A673 (cell line): ENCODE measurements at regions not wholly inside any gene's neighbourhood (a gene's known extent, or its start where the extent isn't known, plus 50 kb on each side); places are given as distances from the start of the nearest gene placed in this dataset.

ENCODE experiments used
- BruUV-seq: library from RNA; stranded (reverse); fragments of 400-500 nt; replicated peaks from 2 replicates; lab custom pipeline; 2021; lab: Mats Ljungman, UMichigan
- CTCF ChIA-PET: fragments of 300-600 bp; sonication (Branson Sonifier 250); formaldehyde crosslinking; loops from one replicate; lab custom pipeline; 2022; ENCODE audit warnings: antibody characterized with exemption; lab: Charles Lee
- POLR2A ChIA-PET: fragments of 300-600 bp; sonication (Branson Sonifier 250); formaldehyde crosslinking; loops from one replicate; lab custom pipeline; 2022; ENCODE audit warnings: antibody characterized with exemption; ENCODE audit not compliant: low non-redundant PET; lab: Charles Lee
- DNase-seq: peaks from one replicate; pipeline ENCODE4 v3.0.0-alpha.2; 2015; ENCODE audit warnings: low spot score
- H3K27ac ChIP-seq: fragments of 200-600 bp; sonication (generic); 2 replicates; pipeline ENCODE4 v1.5.1; 2016; ENCODE audit warnings: mixed run types, low read depth, mild to moderate bottlenecking, mixed read lengths, antibody characterized with exemption, low read length; ENCODE audit not compliant: poor library complexity, severe bottlenecking
- H3K27me3 ChIP-seq: fragments of 200-600 bp; sonication (generic); replicated peaks from 2 replicates; pipeline ENCODE4 v1.6.1; 2017; ENCODE audit warnings: mixed run types, low read depth, mild to moderate bottlenecking, mixed read lengths, antibody characterized with exemption, low read length; ENCODE audit not compliant: insufficient read depth, poor library complexity
- H3K36me3 ChIP-seq: fragments of 200-600 bp; sonication (generic); 2 replicates; pipeline ENCODE4 v1.6.1; 2016; ENCODE audit warnings: mixed run types, mild to moderate bottlenecking, mixed read lengths, antibody characterized with exemption, low read length; ENCODE audit not compliant: insufficient read depth, poor library complexity, severe bottlenecking
- H3K4me1 ChIP-seq: fragments of 200-600 bp; sonication (generic); 2 replicates; pipeline ENCODE4 v1.6.1; 2017; ENCODE audit warnings: mixed run types, mild to moderate bottlenecking, mixed read lengths, antibody characterized with exemption, low read length; ENCODE audit not compliant: insufficient read depth, poor library complexity, severe bottlenecking
- H3K4me3 ChIP-seq: fragments of 200-600 bp; sonication (generic); 2 replicates; pipeline ENCODE4 v1.5.1; 2016; ENCODE audit warnings: low read depth, mixed run types, mild to moderate bottlenecking, mixed read lengths, low read length; ENCODE audit not compliant: poor library complexity, severe bottlenecking
- H3K9me3 ChIP-seq: fragments of 200-600 bp; sonication (generic); 2 replicates; pipeline ENCODE4 v1.6.1; 2016; ENCODE audit warnings: mixed run types, low read depth, mild to moderate bottlenecking, mixed read lengths, antibody characterized with exemption, low read length; ENCODE audit not compliant: poor library complexity, severe bottlenecking
- EZH2 ChIP-seq: fragments of 200-600 bp; sonication (generic); IDR thresholded peaks from 2 replicates; pipeline ENCODE4 v1.6.1; 2017; ENCODE audit warnings: borderline replicate concordance, low read depth, mild to moderate bottlenecking, mixed read lengths, antibody characterized with exemption, low read length; ENCODE audit not compliant: poor library complexity, severe bottlenecking
- intact Hi-C: fragments of 100-400 bp; cut with micrococcal nuclease; formaldehyde crosslinking; loops from one replicate; pipeline ENCODE4 v1.10.0; 2022; ENCODE audit not compliant: unreplicated experiment
- TF ChIP-seq, protein P1 (sequence below): fragments of 300-800, 200-600 bp; sonication (generic); conservative IDR thresholded peaks from 2 replicates; pipeline ENCODE4 v1.5.1; 2017; ENCODE audit warnings: low read depth, mild to moderate bottlenecking, antibody characterized with exemption, low read length, moderate library complexity, mixed read lengths

DNA sequence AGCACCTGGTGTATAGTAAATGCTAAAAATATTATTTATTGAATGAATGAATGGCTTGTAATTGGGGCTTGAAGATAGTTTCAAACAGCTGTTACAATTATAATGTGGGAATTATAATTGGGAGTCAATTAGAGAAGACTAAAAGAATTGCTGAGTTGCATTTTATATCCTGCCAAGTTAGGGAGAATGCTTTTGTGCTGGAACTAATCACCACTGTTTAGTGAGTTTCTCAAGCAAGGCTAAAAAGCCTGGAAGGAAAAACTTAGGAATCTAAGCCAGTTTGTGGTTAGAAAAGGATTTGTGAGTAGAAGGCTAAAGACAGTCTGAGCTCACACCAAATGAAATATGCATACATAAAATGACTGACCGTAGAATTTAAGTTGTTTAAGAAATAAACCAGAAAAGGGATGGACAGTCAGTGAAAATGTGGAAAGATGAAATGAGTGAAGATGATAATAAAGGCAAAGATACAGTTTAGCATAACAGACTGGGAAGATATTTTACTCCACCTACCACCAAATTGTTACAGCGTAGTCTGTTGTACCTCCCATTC, 647.7 kb upstream of the FSHR start:
- no peaks in the 10 kb centered on the region for H3K27me3 ChIP-seq
- no peak overlapping the region for H3K4me3 ChIP-seq
- H3K9me3 ChIP-seq: no peaks in the 10 kb centered on the region
- no peak for DNase-seq
- TF ChIP-seq, protein P1, sequence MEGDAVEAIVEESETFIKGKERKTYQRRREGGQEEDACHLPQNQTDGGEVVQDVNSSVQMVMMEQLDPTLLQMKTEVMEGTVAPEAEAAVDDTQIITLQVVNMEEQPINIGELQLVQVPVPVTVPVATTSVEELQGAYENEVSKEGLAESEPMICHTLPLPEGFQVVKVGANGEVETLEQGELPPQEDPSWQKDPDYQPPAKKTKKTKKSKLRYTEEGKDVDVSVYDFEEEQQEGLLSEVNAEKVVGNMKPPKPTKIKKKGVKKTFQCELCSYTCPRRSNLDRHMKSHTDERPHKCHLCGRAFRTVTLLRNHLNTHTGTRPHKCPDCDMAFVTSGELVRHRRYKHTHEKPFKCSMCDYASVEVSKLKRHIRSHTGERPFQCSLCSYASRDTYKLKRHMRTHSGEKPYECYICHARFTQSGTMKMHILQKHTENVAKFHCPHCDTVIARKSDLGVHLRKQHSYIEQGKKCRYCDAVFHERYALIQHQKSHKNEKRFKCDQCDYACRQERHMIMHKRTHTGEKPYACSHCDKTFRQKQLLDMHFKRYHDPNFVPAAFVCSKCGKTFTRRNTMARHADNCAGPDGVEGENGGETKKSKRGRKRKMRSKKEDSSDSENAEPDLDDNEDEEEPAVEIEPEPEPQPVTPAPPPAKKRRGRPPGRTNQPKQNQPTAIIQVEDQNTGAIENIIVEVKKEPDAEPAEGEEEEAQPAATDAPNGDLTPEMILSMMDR: no peak
- TF ChIP-seq EZH2: no peak
- ChIA-PET POLR2A (no interaction called here), CTCF (no interaction called here)
- intact Hi-C loops: no loop called here
- no TSS peak for BruUV-seq
- H3K27ac ChIP-seq: no peak overlapping the region
- H3K4me1 ChIP-seq: no peaks in the 10 kb centered on the region
- H3K36me3 ChIP-seq: no peaks in the 10 kb centered on the region

DNA sequence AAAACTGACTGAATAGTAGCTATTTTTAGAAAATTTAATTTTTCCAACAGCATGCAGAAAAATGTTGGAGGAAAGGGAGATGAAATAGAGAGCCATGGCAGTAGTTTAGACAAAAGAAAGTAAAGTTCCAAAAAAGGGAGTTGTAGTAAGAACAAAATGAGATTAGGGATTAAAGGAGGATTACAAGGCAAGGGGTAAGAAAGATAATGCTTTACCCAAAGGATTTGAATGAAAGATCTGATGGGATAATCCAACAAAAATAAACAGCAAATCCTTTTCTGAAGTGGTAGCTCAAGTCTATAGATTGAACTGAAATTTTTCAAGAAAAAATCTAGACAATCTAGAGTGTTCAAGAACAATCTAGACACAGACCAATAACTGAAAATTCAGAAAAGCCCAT, 644.3 kb upstream of the FSHR start:
- no peaks in the 10 kb centered on the region for H3K36me3 ChIP-seq

DNA sequence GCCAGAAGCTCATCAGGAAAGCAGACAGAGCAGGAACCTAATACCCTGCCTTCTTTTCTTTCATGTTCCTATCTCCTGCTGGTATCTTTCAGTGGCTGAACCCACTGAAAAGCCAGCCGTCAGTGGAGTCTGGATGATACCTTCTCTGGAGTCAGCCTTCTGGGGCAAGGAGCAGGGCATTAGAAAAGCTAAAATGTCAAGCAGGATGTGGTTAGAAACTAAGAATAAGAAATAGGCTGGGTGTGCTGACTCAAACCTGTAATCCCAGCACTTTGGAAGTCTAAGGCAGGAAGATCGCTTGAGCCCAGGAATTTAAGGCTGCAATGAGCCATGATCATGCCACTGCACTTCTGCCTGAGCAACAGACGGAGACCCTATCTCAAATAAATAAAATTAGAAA, 642.0 kb upstream of the FSHR start:
- DNase-seq: no peak
- intact Hi-C loops: no loop called here
- CTCF ChIA-PET: no interaction called here
- Histone ChIP-seq H3K4me1 (no peaks in the 10 kb centered on the region), H3K4me3 (no peak overlapping the region), H3K27me3 (no peaks in the 10 kb centered on the region), H3K36me3 (no peaks in the 10 kb centered on the region), H3K9me3 (no peaks in the 10 kb centered on the region), H3K27ac (no peak overlapping the region)
- BruUV-seq: no TSS peak
- POLR2A ChIA-PET: no interaction called here
- TF ChIP-seq EZH2: no peak
- TF ChIP-seq, protein P1: no peak

More for the DNA sequence above, 644.3 kb upstream of the FSHR start:
- BruUV-seq: no TSS peak
- H3K27ac ChIP-seq: no peak overlapping the region
- TF ChIP-seq, protein P1: no peak
- no peaks in the 10 kb centered on the region for H3K9me3 ChIP-seq
- no peaks in the 10 kb centered on the region for H3K4me1 ChIP-seq
- ChIA-PET CTCF (no interaction called here), POLR2A (no interaction called here)
- no peaks in the 10 kb centered on the region for H3K27me3 ChIP-seq
- no peak overlapping the region for H3K4me3 ChIP-seq
- intact Hi-C loops: no loop called here
- DNase-seq: no peak
